ELF-1 (cell line): ENCODE measurements at regions not wholly inside any gene's neighbourhood (a gene's known extent, or its start where the extent isn't known, plus 50 kb on each side); places are given as distances from the start of the nearest gene placed in this dataset.
A peak's percentile ranks its signal among the peaks of the same experiment; 100 is the strongest.
"Not testable (repeated sequence)": the region's sequence is repeated elsewhere in the genome, so short reads cannot be mapped to it uniquely, and the experiment has no call there.

Experiments used
- DNase-seq: peaks from one replicate; pipeline ENCODE4 v3.0.0-alpha.2; 2016; ENCODE audit warnings: low read depth, low spot score

DNA sequence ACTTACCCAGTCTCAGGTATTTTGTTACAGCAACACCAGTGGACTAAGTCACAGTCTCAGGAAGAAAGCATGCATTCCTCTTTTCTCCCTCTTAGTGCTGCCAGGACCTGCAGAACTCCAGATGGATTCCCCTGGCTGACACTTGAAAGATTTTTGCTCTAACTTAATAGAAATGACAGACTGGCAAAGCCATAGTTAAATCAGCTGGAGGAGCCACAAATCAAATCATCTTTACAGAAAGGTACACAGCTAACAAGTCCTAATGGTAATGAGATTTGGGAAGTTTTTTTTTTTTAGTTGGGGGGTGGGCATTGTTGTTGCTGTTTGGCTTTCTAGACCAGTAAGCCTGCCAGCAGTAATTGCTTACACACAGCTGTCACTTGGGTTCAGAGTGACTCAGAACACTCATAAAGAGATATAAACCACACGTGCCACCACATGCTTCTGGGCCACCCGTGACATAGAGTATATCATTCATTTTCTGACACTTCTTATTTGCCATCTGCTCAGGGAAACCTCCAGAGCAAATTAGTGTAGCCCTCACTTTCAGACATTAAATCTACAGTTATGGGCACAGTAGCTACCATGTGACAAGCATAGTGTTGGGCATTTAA is 72.4 kb downstream of the FH start:
- no peak for DNase-seq

DNA sequence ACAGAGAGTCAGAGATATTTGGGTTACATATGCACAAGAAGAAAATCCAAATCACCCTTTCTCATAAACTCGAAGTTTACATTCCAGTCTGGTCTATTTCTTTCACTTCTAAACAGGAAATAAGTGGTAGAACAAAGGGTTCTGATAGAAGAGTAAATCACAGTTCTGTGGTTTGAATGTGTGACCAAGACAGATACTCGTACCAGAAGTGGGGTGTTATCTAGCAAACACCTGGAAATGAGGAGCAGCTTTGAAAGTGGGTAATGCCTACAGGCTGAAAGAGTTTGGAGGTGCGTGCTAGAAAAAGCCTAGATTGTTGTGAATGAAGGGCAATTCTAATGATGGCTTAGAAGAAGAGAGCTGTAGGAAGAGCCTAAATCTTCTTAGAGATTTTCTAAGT is 74.7 kb downstream of the FH start:
- DNase-seq: no peak

DNA sequence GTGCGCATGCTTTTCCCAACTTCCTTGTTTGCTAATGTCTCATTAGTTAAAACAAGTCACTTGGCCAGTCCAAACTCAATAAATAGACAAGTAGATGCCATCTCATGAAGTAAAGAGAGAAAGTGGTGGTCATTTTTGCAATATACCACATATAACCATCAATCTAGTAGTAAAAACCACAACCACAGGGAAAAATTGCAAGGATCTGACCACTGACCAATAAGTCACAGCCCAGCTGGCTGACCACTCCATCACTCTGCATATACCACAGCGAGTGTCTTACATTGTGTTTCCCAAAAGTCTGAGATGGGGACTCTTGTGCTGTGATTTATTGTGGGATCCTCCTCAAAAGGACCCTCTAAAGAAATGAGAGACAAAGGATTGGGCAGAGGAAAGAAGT is 76.0 kb downstream of the FH start:
- no peak for DNase-seq

DNA sequence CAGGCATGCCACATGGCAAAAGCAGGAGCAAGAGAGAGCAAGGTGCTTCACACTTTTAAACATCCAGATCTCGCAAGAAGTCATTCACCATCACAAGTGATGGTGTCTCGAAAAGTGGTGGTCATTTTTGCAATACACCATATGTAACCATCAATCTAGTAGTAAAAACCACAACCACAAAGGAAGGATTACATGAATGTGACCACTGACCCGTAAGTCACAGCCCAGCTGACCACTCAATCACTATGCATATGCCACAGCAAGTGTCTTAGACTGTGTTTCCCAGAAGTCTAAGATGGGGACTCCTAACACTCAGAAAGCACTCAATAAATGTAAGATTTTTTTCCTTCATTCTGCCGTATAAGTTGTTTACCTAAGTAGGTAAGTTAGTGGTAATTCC is 76.9 kb downstream of the FH start:
- DNase-seq: no peak

DNA sequence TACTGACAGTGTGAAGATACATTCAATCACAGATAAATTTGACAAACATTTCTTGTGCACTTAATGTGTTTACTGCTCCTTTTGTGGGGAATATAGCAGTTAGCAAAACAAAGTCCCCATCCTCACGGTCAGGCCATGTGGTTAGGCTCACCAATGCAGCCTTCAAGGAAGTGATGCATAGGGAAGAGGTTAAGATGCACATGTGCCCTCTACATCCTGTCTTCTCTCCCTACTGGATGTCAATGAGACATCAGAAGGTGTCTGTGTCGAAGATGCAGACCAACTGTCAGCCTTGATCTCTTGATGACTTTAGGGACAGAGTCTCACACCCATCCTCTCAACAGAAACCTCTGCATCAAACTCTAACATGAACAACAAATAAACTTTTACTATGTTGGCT is 78.7 kb downstream of the FH start:
- no peak for DNase-seq

DNA sequence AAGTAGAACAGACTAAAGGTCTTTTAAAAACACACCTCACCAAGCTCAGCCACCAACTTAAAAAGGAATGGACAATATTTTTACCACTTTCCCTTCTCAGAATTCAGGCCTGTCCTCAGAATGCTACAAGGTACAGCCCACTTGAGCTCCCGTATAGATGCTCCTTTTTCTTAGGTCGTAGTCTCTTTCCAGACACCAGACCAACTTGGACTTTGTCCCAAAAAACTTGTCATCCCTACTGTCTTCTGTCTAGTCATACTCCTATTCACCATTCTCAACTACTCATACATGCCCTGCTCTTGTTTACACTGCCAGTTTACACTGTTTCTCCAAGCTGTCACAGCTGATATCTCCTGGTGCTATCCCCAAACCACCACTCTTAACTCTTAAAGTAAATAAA is 80.9 kb downstream of the FH start:
- not testable (repeated sequence) for DNase-seq

DNA sequence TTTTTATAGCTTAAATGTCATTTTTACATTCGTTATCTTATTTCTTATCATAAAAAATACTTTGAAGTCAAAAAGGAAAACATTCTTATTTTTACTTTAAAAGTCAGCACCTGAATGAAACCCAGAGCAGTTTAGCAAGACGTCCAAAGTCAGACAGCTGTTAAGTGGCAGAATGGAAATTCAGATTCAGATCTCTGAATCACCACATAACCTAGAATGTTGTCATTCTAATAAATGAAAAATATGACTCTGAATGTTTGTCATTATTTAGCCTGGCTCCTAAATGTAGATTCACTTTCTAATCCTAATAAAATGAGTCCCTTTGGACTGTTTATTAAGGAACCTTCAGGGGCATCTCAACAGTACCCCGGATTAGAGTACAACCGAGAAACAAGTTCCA is 75.2 kb upstream of the RGS7 start:
- DNase-seq: no peak

DNA sequence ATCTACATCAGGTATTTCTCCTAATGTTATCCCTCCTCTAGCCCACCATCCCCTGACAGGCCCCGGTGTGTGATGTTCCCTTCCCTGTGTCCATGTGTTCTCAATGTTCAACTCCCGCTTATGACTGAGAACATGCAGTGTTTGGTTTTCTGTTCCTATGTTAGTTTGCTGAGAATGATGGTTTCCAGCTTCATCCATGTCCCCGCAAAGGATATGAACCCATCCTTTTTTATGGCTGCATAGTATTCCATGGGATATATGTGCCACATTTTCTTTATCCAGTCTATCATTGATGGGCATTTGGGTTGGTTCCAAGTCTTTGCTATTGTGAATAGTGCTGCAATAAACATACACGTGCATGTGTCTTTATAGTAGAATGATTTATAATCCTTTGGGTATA is 68.1 kb upstream of the RGS7 start:
- not testable (repeated sequence) for DNase-seq

DNA sequence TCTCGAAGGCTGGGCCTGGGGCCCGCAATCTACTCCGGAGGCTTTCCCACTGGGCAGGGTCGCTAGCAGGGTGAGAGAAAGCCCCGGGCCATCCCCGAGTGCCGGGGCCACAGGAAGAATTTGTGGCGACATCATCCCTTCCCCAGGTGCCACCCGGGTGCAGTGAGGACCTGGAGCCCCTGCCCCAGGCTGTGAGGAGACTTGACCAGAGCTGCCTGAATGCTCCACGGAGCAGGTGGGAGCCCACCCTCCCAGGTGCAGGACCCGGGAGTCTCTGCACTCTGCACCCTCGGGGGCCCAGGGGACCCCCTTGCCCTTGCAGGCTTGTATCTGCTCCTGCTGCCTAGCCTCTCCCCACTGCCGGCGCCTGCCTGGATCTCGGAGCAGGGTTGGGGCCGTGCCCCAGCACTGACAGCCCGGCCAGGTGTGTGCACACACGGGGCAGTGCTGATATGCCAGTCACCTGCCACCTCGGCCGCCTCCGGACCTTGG is 67.5 kb upstream of the RGS7 start:
- no peak for DNase-seq

DNA sequence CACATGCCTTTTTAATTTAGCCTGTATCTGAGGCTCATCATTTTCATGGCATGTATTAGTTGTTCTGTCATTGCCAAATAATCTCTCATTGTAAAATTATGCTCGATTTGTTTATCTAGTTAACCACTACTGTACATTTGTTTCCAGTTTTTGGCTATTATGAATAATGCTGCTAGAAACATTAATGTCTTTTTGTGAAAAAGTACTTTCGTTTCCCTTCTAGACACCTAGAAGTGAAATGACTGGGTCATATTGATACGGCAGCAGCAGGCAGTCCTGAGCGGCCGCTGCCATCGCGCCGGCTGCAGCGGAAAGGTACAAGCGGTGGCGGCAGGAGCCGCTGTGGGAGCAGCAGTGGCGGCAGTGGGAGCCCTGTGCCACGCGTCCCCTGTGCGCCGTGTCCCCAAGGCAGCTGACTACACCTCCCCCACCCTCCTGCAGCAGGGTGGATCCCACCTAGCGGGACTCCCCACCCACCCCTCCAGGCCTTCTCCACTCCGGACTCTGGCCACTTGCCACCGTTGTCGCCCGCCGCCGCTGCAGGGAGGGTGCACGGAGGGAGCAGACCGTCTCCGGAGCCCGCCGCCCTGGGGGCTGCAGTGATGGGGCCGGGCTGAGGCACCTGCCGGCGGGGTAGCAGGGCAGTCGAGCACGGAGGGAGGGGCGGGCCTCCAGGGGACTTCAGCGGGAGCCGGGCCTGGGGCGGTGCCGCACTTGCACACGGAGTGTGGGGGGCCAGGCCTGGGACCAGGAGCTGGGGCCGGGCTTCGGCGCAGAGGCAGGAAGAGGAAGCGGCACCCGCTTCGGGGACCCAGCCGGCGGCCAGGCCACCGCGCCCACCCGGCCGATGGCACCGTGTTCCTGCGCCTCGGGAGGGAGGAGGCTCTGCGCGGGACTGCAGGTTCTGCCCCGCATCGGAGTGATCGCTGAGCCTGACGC is 66.8 kb upstream of the RGS7 start:
- peak; percentile 36 for DNase-seq

DNA sequence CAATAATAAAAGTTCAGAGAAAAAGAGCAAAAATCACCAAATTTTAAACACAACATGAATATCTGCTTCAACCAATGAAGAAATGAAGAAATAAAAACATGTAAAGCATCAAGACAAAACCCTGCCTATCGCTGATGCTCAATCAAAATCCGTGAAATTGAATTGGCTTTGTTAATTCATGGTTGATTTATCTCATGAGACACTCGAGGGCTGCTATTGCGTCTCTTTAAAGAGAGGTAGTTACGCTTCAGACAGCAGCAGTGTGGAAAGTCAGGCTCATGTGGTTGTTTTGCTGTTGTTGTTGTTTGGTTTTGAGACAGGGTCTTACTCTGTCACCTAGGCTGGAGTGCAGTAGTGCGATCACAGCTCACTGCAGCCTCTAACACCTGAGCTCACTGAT is 65.5 kb upstream of the RGS7 start:
- no peak for DNase-seq

DNA sequence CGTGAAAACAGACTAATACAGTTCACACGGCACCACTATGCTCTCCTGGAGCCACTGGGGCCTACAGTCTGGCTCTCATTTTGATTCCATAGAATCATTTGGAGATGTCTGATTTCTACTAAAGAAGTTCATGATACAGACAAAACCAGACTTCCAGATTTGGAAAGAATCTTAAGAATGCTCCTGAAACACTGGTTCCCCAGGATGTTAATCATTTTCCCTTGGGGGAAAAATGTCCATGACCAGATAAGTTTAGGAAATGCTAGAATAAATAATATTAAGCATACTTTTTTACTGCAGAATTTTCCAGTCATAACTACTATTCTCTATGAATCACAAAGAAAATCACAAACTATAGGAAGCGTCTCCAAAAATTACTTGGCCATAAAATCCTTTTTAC is 63.0 kb upstream of the RGS7 start:
- no peak for DNase-seq

DNA sequence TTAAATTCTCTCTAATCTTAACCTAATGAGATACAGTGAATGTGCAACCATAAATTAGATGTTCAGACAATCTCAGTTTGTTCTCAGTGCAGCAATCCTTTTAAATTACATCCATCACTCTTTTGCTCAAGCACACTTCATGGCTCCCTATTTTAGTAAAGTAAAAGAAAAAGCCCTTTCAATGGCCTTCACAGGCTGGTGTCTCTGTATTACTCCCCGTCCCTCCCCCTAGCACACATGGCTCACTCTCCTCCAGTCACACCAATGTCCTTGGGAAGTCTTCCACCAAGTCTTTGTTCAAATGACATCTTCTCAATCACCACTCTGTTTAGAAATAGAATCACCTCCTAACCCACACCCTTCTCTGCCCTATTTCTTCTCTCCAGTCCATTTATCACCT is 60.3 kb upstream of the RGS7 start:
- no peak for DNase-seq

DNA sequence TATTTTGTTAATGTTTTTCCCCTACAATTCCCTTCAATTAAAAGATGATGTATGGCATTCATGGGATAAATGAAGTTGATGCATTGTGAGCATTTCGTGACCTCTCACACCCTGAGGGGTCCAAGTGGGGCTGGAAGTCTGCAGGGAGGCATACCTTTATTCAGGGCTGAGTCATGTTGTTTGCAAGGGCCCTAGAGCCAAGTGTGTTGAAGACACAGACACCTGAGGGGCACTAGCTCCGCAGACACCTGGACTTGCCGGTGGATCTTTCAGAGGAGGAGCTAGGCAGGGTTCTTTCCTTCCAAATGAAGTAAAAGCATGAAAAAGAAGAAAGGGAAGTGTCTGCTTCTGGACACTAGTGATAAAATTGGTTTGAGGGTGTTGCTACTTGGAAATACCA is 57.0 kb upstream of the RGS7 start:
- DNase-seq: peak; percentile 27

DNA sequence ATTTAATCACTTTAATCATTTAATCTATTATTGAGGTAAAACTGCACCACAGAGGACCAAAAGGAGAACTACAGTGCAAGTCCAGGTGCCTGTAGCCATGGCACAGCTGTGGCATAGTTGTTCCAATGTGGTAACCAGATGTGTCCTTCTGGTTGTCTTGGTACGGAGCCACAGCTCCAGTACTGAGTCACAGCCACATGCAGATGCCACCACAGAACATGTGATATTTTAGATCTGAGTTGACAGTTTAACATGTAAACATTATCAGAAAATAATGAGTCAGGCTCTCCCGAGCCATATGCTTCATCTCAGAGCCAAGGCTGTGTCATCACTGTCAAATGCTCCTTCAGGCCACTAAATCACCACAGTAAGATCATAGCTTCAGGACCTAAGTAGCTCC is 56.4 kb upstream of the RGS7 start:
- no peak for DNase-seq

DNA sequence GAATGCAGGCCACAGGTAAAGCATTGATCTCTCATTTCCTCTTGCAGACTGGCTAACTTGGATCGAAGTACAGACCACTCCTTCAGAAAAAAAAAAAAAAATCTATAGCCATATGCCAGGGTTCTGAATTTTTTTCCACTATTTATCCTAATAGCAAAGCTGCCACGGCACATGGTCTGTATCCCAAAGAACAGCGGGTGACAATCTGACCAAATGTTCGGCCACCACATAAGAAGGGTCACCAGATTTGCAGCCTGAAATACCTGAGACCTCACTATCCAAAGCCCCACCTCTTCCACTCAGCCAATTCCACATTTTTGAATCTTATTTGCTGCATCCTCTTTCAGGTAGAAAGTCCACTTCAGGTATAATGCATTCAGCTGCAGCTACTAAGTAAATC is 55.6 kb upstream of the RGS7 start:
- no peak for DNase-seq

DNA sequence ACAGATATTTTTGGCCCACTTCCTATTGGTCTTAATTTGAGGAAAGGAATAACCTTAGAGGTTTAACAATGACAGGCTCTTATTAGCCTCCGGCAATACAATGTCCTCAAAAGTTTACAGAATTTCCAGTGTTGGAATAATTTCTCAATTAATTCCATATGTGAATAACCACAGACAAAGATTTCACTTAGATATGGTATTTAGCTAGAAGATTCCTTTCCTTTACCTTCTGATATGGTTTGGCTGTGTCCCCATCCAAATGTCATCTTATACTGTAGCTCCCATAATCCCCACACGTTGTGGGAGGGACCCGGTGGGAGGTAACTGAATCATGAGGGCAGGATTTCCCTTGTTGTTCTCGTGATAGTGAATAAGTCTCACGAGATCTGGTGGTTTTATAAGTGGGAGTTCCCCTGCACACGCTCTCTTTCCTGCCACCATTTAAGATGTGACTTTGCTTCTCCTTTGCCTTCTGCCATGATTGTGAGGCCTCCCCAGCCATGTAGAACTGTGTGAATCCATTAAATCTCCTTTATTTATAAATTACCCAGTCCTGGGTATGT is 54.9 kb upstream of the RGS7 start:
- DNase-seq: no peak

DNA sequence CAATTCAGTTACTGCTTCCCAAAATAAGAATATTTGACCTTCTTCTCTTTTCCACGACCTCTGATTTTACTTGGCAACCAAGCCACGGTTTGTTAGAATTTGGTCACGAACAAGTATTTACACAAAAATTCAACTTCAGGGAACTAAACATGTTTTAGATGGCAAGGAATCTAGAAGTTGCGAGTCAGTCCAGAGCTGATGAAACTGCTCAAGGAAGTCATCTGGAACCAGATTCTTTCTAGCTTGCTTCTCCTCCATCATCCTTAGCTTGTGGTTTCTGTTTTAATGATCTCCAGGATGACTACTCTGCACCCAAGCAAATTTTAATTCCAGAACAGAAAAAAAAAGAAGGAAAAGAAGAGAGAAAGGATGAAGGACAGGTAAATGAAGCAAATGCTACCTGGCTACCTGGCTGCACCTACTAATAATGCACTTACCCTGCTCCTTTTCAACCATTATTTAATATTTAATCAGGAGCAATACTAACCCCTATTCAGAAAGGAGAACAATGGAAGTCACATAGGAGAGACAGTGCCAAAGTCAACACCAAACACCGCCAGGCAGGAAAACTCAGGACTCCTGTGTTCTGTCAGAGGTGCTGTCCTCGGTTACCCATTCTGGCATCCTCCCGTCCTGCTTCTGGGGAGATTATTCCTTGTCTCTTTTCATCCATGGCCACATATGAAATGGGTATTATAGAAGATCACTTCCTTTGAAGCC is 54.2 kb upstream of the RGS7 start:
- no peak for DNase-seq

DNA sequence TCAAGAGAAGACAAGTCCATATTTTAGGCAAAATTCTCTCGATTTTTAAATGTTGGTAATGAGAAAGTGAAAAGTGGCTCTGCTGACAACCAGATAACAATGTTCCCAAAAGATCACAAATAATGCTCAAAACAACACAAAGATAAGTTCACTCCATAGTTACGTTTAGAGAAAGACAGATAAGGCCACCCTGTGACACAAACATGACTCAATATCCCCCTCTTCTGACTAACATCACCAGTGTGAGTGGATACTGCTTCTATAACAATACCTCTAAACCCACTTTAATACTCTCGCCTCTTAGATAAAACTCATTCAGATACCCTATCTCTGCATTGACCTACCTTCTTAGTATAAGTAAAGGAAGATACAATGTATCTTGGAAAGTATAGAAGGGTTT is 51.2 kb upstream of the RGS7 start:
- DNase-seq: no peak
